T-helper 1 cell treated with Interleukin-12 subunit alpha and Interleukin-12 subunit beta and Interleukin-4 antibody, amounts not matched to agents 30 ng/mL and 1 ng/mL, for 36 hours (primary cell): ENCODE measurements at regions not wholly inside any gene's neighbourhood (a gene's known extent, or its start where the extent isn't known, plus 50 kb on each side); places are given as distances from the start of the nearest gene placed in this dataset.
"Not testable (repeated sequence)": the region's sequence is repeated elsewhere in the genome, so short reads cannot be mapped to it uniquely, and the experiment has no call there.

ENCODE experiments used
- intact Hi-C: fragments of 100-400 bp; cut with micrococcal nuclease; formaldehyde crosslinking; loops from one replicate; pipeline ENCODE4 v1.15.1; 2024

DNA sequence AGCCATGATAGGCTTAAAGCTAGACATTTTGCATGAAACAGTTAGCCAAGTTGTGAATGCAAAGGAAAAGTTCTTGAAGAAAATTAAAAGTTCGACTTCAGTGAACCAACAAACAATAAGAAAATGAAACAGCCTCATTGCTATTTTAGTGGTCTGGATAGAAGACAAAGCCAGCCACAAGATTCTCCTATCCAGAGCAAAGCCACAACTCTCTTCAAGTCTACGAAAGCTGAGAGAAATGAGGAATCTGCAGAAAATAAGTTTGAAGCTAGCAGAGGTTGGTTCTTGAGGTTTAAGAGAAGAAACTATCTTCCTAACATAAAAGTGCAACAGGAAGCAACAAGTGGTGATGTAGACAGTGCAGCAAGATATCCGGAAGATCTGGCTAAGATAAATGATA lies 271.4 kb upstream of the GRM3 start:
- intact Hi-C loops: no loop called here

DNA sequence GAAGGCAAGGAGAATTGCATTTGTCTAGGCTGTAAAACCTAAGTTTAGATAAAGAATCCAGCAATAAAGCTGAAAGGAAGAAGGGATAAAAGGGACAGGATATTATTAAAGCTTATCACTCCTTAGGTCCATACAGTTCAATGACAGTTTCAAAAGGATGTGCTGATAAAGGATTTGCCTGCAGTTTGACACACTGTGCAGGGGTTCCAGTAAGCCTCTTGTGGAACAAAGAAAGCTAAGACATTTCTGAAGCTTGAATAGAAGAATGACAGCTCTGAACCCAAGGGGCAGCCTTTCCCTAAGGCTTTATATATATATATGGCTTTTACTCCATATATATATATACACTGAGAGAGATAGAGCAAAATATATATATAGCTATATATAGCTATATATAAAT lies 276.8 kb upstream of the GRM3 start:
- intact Hi-C loops: no loop called here

DNA sequence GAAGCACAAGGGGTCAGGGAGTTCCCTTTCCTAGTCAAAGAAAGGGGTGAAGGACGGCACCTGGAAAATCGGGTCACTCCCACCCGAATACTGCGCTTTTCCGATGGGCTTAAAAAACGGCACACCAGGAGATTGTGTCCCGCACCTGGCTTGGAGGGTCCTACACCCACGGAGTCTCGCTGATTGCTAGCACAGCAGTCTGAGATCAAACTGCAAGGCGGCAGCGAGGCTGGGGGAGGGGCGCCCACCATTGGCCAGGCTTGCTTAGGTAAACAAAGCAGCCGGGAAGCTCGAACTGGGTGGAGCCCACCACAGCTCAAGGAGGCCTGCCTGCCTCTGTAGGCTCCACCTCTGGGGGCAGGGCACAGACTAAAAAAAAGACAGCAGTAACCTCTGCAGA lies 303.3 kb upstream of the GRM3 start:
- intact Hi-C loops: not testable (repeated sequence)

DNA sequence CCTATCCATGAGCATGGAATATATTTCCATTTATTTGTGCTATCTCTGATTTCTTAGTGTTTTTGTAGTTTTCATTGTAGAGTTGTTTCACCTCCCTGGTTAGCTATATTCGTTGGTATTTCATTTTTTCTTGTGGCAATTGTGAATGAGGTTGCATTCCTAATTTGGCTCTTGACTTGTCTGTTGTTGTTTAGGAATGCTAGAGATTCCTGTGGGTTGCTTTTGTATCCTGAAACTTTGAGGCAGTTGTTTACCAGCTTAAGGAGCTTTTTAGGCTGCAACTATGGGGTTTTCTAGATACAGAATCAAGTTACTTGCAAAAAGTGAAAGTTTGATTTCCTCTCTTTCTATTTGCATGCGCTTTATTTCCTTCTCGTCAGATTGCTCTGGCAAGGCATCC lies 304.7 kb upstream of the GRM3 start:
- intact Hi-C loops: no loop called here

DNA sequence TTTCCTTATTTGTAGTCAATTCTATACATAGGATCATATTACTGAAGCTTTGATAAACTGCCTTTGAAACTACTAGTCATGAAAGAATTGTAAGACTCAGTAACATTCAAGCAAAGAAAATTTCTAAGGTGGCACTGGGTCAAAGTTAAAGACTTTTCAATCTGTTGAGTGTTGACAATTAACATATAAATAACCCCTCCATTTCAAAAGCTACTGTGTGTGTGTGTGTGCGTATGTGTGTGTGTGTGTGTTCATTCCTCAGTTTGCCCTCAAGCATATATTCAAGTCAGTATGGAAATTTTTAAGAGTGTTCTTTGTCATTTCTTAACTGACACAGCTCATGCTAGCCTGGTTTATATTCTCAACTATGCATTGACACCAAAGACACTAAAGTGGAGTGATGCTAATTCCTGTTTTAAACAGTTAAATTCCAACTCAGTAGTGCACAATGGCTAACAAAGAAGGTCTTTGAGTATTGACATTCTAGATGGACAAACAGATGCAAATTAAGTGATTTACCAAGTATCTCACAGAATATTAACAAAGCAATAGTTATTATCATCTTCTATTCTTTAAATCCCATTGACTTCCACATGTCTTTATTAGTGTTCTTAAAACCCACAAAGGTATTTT lies 314.8 kb upstream of the GRM3 start:
- intact Hi-C loops: no loop called here

DNA sequence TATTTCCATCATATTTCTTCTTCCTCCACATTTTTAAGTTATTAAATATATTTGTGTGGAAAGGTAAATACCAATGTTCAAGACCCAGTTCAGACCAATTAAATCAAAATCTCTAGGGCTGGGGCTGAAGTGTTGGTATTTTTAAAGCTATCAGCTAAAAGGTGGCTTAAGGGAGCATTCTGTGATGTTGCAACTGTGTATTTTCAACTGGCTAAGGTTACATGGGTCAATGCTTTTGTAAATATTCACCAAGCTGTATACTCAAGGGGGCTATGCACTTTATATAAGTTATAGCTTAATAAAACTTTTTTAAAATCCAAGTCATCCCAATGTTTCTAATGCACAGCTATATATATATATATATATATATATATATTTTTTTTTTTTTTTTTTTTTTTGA lies 316.9 kb upstream of the GRM3 start:
- intact Hi-C loops: no loop called here

DNA sequence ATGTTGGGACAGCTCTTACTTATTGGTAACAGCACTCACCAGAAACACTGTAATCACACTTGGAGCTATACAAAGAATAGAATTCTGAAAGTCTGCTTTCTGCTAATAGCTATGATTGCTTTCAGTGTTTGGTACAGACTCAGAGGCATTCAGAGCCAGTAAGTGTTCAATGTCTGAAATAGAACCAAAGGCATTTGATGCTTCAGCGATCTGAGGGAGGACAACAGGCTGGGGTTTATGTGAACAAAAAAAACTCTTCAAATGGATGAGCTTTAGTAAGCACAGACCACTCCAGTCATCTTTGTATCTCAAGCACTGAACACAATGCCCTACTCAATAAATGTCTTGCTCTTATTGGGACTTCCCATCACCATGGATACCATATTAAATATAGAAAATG lies 322.8 kb upstream of the GRM3 start:
- intact Hi-C loops: no loop called here

DNA sequence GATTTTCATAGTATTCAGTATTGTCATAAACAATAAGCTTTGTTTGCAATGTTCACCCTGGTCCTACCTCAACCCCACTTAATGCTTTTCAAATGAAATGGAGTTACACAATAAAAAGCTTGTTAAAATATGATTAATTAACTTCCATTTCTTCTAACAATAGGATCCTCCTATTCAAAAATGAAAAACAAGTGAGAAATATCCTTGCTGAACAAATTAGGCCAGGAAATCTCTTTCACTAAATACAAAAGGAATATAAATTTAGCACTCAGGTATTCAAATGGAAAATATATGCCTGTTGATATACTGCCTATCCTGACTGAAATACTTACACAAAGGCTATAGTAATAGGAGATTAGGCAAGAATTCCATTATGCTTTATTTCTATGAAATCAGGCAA lies 323.4 kb upstream of the GRM3 start:
- intact Hi-C loops: no loop called here

DNA sequence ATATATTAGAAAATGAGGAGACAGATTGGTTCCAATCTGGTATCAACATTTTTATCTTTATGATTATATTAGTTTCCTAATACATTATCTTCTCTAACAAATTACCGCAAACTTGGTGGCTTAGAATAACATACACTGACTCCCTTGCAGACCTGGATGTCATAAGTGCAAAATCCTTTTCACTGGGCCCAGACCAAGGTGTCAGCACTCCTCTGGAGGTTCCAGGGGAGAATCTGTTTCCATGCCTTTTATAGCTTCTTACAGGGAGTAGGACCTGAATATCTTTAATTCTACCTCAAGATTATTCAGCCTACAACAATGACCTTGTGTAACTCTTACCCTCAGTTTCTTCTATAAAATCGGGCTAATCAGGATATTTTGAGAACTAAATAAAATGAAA lies 329.9 kb upstream of the GRM3 start:
- intact Hi-C loops: no loop called here

DNA sequence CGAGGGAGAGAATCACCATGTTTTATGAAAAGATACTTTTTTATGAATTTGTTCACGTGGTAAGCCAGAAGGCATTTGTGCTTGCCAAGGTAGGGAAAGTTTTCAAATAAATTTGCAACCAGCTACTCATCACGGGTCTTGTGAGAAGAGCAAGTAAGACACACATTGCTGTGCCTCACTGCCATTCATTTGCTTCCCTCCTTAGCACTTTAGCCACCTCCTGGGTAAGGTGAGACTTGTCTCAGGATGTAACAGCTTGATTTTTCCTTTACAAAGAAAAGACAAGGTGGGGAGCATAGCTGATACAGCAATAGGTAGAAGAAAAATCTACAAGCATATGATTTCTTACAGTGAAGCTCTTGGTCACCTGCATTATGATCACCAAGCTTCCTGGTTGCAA lies 342.4 kb upstream of the GRM3 start:
- intact Hi-C loops: no loop called here

DNA sequence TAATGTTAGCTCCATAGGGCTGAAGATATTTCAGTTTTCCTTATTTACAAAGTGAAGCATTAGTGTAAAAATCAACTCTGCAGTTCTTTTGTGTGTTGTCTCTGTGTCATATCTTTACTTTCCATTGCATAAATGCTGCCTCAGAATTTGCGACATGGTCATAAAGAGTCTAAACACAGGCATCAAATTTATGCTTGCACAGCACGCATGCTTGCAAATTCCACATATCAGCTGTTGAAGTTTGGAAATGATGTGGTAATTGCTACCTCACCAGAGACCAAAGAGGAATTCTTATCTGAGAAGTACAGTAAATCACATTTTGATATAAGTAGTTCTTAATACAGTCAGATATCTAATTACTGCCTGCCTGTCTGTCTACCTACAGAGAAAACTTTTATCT lies 348.2 kb upstream of the GRM3 start:
- intact Hi-C loops: no loop called here

DNA sequence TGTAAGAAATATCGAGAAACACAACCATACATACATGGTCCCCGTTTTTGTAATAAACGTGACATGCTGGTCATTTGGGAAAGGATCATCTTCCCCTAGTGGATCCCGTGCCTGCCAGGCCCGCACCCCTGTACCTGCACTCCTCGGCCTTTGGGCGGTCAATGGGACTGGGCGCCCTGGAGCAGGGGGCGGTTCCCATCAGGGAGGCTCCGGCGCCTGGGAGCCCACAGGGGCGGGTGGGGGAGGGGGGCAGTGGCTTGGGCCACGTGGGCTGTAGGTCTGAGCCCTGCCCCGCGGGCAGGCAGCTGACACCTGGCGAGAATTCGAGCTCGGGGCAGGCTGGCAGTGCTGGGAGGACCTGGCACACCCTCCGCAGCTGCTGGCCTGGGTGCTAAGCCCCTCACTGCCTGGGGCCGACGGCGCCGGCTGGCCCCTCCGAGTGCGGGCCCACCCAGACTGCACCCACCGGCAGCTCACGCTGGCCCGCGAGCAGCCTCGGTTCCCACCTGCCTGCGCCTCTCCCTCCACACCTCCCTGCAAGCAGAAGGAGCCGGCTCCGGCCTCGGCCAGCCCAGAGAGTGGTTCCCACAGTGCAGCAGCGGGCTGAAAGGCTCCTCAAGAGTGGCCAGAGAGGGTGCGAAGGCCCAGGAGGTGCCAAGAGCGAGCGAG lies 361.6 kb upstream of the GRM3 start:
- intact Hi-C loops: no loop called here

DNA sequence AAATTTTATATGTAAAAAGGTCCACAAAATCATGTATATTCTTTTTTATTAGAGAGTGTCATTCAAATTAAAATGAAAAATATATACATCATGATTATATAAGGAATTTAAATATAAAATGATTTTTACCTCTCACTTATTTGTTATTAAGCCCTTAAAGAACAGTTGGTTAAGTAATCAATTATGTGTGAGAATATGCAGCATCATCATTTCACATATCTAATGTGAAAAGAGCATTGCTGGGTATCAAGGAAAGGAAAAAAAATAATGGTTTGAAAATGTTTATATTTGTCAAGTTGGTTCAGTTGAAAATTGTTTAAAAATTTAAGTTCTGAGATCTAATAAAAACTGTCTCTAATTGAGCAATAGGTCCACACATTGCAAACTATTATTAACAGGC lies 363.6 kb upstream of the GRM3 start:
- intact Hi-C loops: no loop called here

DNA sequence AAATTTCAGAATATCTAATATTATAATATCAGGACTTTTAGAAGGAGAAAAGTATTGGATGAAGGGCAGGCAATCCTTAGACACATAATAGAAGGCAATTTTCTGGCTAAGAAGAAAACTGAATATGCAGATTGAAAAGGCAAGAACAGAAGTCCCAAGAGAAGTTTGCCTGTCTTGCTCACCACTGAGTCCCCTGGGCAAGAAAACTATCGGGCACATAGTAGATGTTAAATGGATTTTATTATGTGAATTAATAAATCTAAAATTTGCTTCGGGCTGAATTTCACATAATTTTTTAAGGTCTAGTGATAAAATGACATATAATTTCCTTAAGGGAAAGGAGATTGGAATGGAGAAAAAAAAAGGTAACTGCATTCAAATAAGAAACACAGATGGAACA lies 380.9 kb upstream of the GRM3 start:
- intact Hi-C loops: no loop called here

DNA sequence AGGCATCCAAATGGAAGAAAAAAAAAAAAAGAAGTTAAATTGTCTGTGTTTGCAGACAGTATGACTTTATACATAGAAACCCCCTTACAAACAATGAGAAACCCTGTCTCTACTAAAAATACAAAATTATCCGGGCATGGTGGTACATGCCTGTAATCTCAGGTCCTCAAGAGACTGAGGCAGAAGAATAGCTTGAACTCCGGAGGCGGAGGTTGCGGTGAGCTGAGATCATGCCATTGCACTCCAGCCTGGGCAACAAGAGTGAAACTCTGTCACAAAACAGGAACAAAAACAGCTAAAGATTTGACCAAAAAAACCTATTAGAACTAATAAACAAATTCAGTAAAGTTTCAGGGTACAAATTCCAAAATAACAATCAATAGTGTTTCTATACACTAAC lies 385.8 kb upstream of the GRM3 start:
- intact Hi-C loops: no loop called here

DNA sequence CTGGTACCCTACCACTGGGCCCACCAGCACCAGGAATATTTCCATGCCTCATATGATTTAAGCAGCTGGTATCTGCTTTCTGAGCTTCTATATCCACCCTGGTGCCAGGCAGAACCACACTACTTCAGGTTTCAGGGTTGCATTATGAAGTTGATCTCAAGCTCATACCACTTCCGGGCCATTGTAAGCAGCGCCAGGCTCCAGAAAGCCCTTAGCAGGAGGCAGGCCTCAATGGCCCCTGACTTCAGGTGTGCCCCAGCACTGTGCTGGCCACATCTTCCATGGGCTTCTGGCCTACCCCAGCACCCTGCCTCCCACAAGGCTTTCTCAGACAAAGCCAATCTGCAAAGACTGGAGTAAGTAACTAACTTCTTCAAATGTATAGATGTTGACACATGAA lies 391.3 kb upstream of the GRM3 start:
- intact Hi-C loops: no loop called here

DNA sequence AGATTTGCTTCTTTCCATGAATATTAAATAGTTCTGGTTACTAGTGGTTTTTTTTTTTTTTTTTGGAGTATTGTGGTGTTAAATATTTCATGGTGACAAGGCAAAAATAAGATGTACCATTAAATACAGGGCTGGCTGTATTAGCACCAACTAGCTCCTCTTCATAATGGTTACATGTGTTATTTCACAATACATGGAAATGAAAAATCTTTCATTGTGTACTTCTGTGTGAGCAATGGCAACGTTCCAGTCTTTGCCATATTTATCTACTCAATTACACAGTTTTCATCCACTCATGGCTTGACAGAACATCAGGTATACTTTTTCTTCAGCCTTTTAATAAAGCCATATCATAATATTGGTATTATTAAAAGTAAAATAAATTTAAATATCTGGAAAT lies 394.7 kb upstream of the GRM3 start:
- intact Hi-C loops: no loop called here

DNA sequence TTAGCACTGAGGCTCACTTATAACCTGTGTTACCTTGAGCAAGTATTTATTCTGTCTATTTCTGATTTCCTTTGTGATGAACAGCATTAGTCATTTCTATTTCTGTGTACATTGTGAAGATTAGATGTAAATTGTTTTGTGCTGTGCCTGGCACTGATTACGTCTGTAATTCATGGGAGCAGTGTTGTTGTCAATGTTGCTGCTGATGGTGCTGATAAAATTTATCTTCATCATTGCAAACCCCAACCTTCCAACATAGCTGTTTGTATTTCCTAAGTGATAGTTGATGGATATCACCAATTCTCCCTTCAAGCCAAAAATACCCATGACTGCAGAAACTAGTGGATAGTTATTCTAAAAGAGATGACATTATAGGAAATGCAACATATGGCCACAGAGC lies 400.5 kb upstream of the GRM3 start:
- intact Hi-C loops: loop anchor here (5.0 kb wide), 1 partner anchor 834 kb away; no protein-coding TSS in a partner anchor

DNA sequence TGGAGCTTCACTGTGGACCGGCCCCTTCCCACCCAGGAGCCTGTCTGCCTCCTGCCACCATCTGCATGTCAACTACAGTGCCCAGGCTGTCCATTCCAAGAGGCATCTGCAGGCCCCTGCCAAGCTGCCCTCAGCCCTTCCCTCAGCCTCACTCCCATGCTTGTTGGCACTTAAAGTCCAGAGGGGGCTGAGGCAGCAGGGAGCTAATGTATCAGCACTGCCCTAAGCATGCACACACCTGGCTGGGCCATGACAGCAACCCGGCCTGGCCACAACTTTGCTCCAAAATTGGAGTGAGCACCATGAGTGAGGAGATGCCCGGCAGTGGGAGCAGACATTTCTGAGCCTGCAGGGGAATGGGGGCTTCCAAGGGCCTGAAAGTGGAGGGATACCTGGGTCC lies 417.5 kb upstream of the GRM3 start:
- intact Hi-C loops: no loop called here

DNA sequence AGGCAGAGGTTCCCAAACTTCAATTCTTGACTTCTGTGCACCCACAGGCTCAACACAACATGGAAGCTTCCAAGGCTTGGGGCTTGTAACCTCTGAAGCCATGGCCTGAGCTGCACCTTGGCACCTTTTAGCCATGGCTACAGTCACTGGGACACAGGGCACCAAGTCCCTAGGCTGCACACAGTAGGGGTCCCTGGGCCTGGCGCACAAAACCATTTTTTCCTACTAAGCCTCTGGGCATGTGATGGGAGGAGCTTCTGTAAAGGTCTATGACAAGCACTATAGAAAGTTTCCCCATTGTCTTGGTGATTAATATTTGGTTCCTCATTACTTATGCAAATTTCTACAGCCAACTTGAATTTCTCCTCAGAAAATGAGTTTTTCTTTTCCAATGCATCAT lies 420.9 kb upstream of the GRM3 start:
- intact Hi-C loops: no loop called here

DNA sequence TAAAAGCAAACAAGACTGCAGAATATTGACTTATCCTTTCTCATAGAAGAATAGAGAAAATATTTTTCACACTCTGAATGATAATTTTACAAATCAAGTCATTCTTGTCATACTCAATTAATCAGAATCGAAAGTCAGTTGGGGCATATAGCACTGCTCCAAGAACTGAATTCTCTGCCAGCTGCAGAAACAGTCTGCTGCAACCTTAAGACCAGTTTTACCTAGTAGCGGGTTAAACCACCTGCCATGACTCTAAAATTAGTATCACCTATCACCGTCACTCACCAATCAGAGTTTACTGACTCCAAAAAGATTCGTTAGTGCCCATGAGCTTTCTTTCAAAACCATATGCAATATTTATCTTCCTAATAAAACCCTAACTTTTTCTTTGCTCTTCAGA lies 429.0 kb upstream of the GRM3 start:
- intact Hi-C loops: no loop called here

DNA sequence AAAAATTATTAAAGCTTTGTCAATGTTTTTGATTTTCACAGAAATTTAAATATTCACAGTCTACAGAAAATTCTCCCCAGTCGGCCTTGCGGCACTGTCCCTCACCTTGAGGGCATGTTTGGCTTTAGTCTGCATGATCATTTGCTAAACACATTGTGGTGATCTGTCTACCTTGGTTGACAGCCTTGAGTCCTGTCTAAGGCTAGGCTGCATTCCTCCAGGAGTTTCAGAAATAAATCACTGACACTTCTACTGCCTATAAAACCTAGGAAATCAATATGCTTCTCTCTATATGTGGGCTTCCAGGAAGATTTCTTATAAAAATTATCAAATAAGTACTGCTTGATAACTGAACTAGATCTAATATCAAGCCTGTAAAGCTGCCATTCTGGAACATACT lies 430.7 kb upstream of the GRM3 start:
- intact Hi-C loops: no loop called here

DNA sequence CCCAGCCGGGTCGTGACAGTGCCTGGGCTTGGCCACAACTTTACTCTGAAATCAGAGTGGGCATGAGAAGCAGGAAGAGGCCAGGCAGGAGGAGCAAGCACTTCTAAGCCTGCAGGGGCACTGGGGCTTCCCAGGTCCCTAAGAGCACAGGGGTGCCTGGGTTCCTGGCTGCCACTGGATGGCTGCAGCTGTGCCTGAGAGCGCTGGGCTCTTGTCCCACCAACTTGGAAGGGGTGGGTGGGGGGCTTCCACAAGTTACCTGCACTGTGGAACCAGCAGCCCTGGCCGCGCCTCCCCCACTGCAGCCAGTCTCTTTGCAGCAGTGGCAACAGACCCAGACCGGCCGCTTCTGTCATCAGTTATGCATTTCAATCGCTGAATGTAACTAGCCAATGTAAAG lies 434.7 kb upstream of the GRM3 start:
- intact Hi-C loops: no loop called here

DNA sequence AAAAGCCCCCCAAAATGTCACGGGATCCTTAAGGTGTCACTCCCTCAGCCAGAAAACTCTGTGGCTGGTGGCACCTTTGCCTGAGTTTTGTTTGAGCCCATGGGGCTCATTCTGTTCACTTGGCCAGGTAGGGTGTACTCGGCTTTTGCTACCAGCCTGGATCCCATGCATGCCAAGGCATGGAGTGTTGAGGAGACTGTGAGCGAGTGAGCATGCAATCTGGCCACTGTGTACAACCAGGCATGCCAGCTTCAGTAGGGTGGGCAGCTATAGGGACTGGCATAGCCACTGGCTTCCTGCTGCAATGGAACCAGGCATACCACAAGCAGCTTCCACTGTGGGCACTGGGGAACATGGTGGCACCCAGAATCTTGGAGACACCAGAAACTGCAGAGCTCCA lies 436.0 kb upstream of the GRM3 start:
- intact Hi-C loops: no loop called here
